ENCODE measurements at regions not wholly inside any gene's neighbourhood (a gene's known extent, or its start where the extent isn't known, plus 50 kb on each side); places are given as distances from the start of the nearest gene placed in this dataset.

- Histone ChIP-seq H3K4me3 (ENCODE audit: control insufficient read depth in 2 of 3, extremely low read depth in 1 of 3, insufficient read depth in 2 of 3, low read depth in 1 of 3, low read length in 3 of 3) (no peak overlapping the region), H3K9me1 (ENCODE audit: control insufficient read depth, extremely low read depth, insufficient read depth, low read length) (no peaks in the 10 kb centered on the region), H3K27ac (ENCODE audit: control insufficient read depth, insufficient read depth, low read length) (no peak overlapping the region), H3K9me3 (ENCODE audit: control insufficient read depth, low read depth, low read length) (no peaks in the 10 kb centered on the region), H3K4me2 (ENCODE audit: control insufficient read depth, extremely low read depth, insufficient read depth, low read depth, low read length) (no peak overlapping the region), H3K36me3 (ENCODE audit: control insufficient read depth in 2 of 2, extremely low read depth in 1 of 2, insufficient read depth in 2 of 2, low read length in 2 of 2) (no peaks in the 10 kb centered on the region), H4K20me1 (ENCODE audit: control insufficient read depth, extremely low read depth, insufficient read depth, low read length) (no peaks in the 10 kb centered on the region), H3K4me1 (ENCODE audit: control insufficient read depth, extremely low read depth, insufficient read depth, low read length) (no peaks in the 10 kb centered on the region), H3K9ac (ENCODE audit: control insufficient read depth, extremely low read depth, insufficient read depth, low read length) (no peak overlapping the region), H2AFZ (ENCODE audit: control insufficient read depth, low read length) (no peak overlapping the region), H3K27me3 (ENCODE audit: control insufficient read depth, extremely low read depth, insufficient read depth, low read length) (no peaks in the 10 kb centered on the region), H3K79me2 (ENCODE audit: control insufficient read depth, insufficient read depth, low read length) (no peaks in the 10 kb centered on the region)
- dilution Hi-C loops (cut with MboI; ENCODE audit: extremely low pct_ligation_motif_present, low sequenced_read_pairs), result no loop called here
- FAIRE-seq, result no peak
- no peak for TF ChIP-seq EZH2 (IDR thresholded peaks at IDR 0.05; ENCODE audit: low read length)
- no peak for TF ChIP-seq CTCF (optimal IDR thresholded peaks at IDR 0.05 in 1 of 3, IDR thresholded peaks at IDR 0.05 in 1 of 3, conservative IDR thresholded peaks at IDR 0.05 in 1 of 3; ENCODE audit: extremely low read depth in 1 of 3, insufficient read depth in 2 of 3, low read length in 3 of 3)
- no peak for DNase-seq (ENCODE audit: low read depth, low spot score)
These were observed 182.9 kb downstream of the PTPN20 start for GRCh38 chr10:47094126-47094525.

GRCh38 chr10:47094636-47095035 is 183.4 kb downstream of the PTPN20 start:
- no peaks in the 10 kb centered on the region for H3K4me1 ChIP-seq (ENCODE audit: control insufficient read depth, extremely low read depth, insufficient read depth, low read length)
- H3K4me3 ChIP-seq (ENCODE audit: control insufficient read depth in 2 of 3, extremely low read depth in 1 of 3, insufficient read depth in 2 of 3, low read depth in 1 of 3, low read length in 3 of 3), result no peak overlapping the region
- H3K27ac ChIP-seq (ENCODE audit: control insufficient read depth, insufficient read depth, low read length), result no peak overlapping the region
- DNase-seq (ENCODE audit: low read depth, low spot score) (no peak), FAIRE-seq (no peak)
- no peaks in the 10 kb centered on the region for H3K9me3 ChIP-seq (ENCODE audit: control insufficient read depth, low read depth, low read length)
- H3K36me3 ChIP-seq (ENCODE audit: control insufficient read depth in 2 of 2, extremely low read depth in 1 of 2, insufficient read depth in 2 of 2, low read length in 2 of 2), result no peaks in the 10 kb centered on the region
- H3K9me1 ChIP-seq (ENCODE audit: control insufficient read depth, extremely low read depth, insufficient read depth, low read length), result no peaks in the 10 kb centered on the region
- no peak overlapping the region for H3K4me2 ChIP-seq (ENCODE audit: control insufficient read depth, extremely low read depth, insufficient read depth, low read depth, low read length)
- dilution Hi-C loops (cut with MboI; ENCODE audit: extremely low pct_ligation_motif_present, low sequenced_read_pairs), result loop anchor here (5.0 kb wide), 1 partner anchor 38 kb away; no protein-coding TSS in a partner anchor
- no peaks in the 10 kb centered on the region for H4K20me1 ChIP-seq (ENCODE audit: control insufficient read depth, extremely low read depth, insufficient read depth, low read length)
- no peaks in the 10 kb centered on the region for H3K79me2 ChIP-seq (ENCODE audit: control insufficient read depth, insufficient read depth, low read length)
- H3K27me3 ChIP-seq (ENCODE audit: control insufficient read depth, extremely low read depth, insufficient read depth, low read length), result no peaks in the 10 kb centered on the region
- no peak overlapping the region for H2AFZ ChIP-seq (ENCODE audit: control insufficient read depth, low read length)
- TF ChIP-seq CTCF (optimal IDR thresholded peaks at IDR 0.05 in 1 of 3, IDR thresholded peaks at IDR 0.05 in 1 of 3, conservative IDR thresholded peaks at IDR 0.05 in 1 of 3; ENCODE audit: extremely low read depth in 1 of 3, insufficient read depth in 2 of 3, low read length in 3 of 3) (no peak), EZH2 (IDR thresholded peaks at IDR 0.05; ENCODE audit: low read length) (no peak)
- H3K9ac ChIP-seq (ENCODE audit: control insufficient read depth, extremely low read depth, insufficient read depth, low read length), result no peak overlapping the region
